NCI-H345 (cell line): ENCODE measurements at regions not wholly inside any gene's neighbourhood (a gene's known extent, or its start where the extent isn't known, plus 50 kb on each side); places are given as distances from the start of the nearest gene placed in this dataset.

Experiments
- DNase-seq: peaks from one replicate; lab custom pipeline; 2025; lab: John Stamatoyannopoulos, UW

DNA sequence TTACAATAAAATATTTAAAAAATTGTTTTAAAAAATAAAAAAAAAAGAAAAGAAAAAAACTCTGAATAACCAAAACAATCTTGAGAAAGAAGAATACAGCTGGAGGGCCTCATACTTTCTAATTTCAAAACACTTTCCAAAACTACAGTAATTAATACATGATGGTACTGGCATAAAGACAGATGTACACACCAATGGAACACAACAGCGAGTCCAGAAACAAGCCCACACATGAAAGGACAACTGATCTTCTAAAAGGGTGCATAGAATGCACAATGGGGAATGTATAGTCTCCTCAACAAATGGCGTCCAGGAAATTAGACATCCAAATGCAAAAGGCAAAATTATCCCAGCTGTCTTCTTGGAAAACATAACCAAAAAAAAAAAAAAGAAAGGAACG, 99.6 kb downstream of the LURAP1L start:
- DNase-seq, result no peak

DNA sequence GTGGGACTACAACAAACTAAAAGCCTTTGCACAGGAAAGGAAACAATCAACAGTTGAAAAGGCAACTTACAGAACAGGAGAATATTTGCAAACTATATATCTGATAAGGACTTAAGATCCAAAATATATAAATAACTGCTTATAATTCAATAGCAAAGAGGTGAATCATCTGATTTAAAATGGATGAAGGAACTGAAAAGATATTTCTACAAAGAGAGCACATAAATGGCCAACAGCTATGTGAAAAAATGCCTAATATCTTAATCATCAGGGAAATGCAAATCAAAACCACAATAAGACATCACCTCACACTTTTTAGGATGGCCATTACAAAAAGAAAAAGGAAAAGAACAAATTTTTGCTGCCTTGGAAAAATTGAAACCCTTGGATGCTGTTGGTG, 100.4 kb downstream of the LURAP1L start:
- DNase-seq, result no peak

DNA sequence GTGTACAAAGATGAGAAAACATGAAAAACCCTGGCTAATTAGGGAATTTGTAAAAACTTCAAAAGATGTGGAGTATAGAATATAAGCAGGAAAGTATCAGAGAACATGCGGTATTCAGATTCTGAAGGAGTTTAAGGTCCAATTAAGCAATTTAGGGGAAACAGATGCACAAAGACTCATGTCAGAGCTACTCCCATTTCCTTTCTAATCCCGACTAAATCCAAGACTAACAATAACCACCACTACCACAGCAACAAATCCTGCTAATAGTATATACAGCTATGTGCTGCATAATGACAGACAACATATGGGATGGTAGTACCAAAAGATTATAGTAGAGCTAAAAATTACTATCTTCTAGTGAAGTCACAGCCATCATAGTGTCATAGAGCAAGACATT, 102.1 kb downstream of the LURAP1L start:
- DNase-seq, result no peak

DNA sequence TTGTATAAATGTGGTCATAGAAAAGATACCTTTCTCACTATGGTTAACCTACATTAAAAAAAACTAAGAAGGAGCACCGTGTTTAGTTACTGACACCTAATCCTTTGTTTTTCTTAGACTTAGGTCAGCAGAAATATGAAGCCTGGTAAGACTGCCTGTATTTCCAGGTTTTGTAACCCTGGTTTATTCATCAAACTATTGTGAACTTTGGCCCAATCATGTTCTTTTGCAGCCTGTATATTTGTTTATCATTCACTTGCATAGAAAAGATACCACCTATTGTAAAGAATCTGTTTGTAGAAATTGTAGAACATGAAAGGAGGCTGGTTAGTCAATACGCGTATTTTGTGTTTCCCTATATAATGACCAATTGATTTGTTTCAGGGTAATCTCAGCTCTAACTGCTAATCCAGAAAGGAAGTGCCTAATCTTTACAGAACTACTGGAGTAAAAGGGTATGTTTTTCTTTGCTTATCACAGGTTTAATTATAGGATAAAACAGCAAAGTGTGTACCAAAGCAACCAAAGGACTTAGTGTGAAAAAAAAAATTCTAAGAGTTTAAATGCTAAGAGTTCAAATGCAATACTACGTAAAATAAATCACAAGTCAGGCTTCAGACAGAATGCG, 103.6 kb downstream of the LURAP1L start:
- DNase-seq, result no peak

DNA sequence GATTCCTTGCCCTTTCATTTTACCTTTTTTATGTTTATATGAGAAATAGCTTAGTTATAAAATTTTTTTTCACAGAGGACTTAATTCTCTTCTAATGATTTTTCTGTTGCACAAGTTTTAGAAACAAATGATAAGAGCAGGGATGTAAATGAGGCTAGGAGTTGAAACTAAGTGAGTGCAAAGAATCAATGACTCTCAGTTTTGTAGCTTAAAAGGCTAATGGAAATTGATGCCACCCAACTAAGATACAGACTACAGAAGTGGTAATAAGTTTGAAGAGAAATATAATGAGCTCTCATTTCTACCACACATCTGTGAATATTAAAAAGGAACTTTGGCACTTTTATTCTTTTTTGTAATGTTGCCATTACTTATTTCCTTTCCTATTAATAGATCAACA, 105.1 kb downstream of the LURAP1L start:
- DNase-seq, result no peak

DNA sequence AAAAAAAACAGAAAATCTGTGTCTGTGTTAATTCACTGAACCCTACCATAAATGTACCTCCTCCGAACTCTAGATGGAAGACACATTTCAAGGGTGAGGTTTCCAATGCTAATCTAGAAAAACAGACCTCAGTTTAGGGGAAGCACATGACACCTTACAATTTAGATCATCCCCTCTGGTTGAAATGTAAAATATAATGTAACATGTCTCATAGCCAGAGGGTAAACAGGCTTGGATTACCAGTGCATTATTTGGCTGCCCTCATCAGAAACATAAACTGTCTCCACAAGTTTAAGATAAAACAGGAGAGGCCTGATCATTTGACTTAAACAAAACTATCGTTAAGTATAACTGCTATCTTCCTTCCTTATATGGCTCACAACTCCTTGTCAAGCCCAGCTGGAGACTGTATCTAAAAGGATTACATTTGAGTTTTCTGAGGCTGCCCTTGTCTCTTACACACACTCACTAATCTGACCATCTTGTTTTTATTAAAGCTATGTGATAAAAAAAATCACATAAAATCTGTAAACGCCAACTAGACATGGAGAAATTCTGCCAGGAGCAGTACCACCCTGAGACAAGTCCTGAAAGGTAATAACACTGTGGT, 105.7 kb downstream of the LURAP1L start:
- DNase-seq, result no peak

DNA sequence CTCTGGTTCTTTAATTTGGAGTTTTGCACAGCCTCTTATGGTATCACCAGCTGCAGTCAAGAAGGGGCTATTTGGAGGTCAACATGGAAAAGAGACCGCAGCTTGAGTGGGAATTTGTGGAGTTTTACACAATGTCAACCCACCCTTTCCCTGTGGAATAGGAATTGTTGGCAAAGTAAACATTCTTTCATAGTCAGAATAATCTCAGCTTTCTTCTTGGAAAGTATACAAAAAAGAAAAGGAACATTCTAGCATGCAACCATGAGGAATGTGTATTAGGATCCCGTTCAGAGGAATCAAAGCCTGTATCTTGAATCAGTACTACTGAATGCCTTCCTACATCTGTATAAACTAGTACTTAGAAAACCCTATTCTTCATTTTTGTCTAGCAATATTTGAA, 107.6 kb downstream of the LURAP1L start:
- no peak for DNase-seq

DNA sequence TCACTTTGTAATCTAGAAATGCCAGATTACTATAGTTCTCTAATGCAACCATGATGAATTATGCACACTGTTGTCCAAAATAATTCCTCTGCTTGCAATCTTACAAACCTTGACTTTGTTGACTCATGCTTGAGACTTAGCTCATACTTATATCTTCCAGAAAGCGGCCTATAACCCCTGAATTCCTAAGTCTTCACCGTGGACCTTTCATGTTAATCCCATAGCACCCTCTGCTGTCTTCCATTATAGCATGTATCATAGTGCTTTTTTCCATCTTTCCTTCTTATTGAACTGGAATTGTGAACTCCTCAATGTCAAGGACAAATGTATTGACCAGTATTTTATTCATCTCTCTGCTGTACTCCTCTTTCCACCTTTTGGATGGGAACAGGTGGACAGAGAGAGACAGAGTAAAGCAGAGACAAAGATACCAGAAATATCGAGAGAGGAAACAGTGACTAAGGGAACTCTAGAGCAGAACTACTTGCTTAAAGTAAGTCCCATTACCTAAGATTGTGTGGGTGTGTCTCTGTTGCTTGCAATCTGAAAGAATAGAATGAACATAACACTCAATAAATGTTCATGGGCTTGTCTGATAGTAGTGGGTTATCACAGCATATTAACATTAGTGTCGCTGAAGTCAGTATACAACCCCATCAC, 110.0 kb downstream of the LURAP1L start:
- DNase-seq, result peak; percentile 15

DNA sequence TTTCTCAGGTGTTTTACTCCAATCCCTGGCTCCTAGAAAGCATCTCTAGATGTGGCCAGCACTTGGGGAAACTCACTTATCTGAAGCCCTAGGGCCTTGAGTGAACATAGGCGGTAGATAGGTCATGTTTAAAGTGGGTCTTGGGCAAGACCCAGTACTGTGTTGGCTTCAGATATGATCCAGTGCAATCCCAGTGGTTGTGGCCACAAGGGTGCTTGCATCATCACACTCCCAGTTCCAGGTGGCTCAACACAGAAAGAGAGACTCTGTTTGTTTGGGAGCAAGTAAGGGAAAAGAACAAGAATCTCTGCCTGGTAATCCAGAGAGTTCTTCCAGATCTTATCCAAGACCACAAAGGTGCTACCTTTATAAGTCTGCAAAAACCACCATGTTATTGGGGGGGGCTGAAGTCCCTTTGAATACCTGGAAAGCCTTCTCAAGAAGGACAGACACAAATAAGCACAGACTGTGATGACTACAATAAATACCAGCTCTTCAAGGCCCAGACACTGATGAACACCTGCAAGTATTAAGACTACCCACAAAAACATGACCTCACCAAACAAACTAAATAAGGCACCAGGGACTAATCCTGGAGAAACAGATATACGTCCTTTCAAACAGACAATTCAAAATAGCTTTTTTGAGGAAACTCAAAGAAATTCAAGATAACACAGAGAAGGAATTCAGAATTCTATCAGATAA, 114.7 kb downstream of the LURAP1L start:
- DNase-seq, result no peak

DNA sequence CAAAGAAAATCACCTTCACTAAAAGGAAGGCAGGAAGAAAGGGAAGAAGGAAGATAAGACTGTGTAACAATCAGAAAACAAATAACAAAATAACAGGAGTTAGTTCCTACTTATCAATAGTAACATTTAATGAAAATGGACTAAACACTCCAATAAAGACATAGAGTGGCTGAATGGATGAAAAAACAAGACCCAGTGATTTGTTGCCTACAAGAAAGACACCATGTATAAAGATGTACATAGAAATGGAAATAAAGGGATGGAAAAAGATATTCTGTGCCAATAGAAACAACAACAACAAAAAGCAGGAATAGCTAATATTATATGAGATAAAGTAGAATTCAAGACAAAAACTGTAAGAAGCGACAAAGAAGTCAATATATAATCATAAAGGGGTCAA, 116.8 kb downstream of the LURAP1L start:
- no peak for DNase-seq

DNA sequence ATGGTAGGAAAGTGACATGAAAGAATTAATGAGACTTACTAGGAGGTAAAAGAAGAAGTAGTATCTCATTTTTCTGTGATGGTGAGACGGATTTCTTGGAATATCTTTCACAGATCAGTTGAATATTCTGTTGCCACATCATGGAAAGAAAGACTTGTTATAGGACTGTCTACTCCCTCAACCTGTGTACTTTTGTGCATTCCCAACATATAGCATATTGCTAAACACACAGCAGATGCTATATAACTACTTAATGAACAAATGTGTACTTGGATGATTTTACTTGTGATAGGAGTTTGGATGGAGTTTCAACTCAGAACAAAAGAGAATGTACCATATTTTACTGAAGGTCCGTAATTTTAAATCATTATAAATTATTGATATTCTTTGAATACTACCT, 128.5 kb downstream of the LURAP1L start:
- DNase-seq, result no peak

DNA sequence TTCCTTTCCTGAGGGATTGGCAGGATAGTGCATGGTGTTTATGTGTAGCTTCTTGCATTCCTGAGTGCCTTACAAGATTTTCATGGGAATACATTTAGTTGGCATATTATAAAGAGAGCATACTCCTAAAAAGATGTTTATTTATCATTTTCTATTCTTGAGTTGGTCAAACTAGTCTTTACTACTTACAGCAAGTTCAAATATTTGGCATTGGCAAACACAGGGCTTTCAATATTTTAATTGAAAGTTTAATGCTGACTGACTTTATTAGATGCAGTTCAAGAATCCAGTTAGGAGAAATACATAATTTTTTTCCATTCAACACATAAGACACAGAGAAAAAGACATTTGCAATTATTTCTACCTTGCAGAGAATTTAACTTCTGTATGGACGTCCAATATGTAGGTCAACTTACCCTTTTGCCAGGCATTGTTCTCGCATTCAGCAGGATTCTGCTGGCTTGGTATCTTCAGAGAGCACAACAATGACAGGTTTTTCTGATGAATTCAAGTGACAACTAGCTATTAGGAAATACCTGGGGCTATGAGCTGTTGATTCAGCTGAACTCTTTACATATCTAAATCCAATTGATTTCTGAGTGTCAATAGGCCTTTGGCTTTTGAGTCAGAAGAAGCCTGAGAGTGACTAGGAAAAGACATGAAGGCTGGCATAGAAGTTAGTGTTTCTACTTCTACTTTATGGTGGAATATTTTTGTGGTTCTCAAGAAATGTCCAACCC, 129.6 kb downstream of the LURAP1L start:
- no peak for DNase-seq

DNA sequence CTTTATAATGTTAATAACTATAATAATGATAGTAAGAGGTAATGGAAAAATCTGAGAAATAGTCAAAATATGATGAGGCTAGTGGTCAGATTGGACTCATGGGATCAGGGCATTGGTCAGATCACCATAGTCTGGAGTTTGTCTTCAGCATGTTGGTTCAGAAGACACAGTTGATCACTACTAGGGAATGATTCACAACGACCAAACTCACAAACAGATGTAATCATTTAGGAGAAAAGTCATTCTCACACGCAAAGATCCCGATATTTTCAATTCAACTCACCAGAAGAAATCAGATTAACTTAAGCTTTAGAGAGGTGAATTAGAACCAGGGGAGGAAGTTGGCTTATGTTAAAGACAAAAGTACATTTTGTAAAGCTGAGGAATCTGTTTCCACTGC, 131.8 kb downstream of the LURAP1L start:
- DNase-seq, result no peak

DNA sequence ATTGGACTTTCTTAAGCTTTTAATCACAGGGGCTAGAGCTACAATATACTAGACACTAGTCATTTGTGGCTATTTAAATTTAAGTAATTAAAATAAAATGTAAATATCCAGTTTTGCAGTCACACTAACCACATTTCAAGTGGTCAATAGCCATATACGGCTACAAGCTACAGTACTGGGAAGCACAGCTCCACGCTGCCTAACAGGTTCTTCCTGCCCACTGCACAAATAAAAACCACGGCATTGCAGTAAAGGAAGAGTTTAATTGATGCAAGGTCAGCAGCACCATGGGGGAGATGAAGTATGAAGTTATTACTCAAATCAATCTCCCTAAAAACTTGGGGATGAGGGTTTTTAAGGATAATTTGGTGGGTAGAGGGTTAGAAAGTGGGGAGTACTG, 134.1 kb downstream of the LURAP1L start:
- no peak for DNase-seq

DNA sequence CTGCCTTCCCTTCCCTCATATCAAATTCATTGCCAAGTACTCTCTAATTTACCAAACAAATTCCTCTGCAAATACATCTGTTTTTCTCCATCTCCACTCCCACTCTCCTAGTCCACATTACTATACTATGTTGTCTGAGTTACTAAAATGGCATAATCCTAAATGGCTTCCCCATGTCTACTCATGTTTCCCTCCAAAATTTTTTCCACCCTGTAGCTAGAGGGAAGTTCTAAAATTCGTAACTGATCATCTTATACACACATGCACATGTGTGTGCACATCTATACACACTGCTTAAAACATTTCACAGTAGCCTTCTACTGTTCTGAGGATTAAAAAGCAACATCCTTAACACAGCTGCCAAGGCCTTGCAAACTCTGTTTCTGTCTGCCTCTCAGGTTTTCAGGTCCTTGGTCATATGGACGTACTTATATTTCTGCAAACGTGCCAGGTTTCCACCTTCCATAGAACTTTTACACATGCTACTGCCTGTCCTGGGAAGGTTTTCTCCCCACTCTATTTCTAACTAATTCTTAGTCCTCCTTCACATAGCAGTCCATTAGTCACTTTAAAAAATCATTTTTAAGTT, 140.6 kb downstream of the LURAP1L start:
- DNase-seq, result no peak

DNA sequence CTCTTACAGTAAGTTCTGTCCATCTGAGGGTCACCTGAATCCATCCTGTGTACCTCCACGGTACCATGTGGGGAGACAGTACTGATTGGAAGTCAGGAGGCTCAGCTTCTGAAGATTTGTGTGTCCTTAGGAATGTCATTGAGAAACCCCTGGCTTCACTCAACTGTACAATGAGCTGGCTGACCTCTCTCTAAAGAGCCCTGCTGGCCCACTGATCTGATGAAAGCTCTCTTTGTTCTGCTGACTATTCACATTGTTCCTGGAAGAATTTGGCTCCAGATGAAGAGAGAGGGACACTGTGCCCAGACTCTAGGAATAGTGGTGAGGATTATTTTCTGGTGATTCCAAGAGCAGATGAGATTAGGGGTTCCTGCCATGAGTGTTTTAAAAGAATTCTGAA, 141.2 kb downstream of the LURAP1L start:
- no peak for DNase-seq

DNA sequence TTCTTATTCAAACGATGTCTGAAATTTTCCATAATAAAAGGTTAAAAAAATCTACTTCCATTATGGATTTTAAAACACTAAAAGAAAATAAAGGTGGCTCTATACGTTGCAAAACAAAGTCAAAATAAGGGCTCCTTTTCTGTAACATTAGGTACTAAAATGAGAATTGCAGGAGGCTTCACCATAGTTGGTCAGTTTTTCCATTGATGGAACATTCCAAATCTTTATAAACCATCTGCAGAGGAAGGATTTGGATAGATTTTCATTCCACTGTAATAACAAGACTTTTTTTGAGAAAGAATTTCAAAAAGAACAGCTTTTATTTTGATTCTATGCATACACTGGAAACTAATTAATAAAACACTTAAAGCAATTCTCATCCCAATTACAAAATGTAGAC, 145.6 kb downstream of the LURAP1L start:
- no peak for DNase-seq

DNA sequence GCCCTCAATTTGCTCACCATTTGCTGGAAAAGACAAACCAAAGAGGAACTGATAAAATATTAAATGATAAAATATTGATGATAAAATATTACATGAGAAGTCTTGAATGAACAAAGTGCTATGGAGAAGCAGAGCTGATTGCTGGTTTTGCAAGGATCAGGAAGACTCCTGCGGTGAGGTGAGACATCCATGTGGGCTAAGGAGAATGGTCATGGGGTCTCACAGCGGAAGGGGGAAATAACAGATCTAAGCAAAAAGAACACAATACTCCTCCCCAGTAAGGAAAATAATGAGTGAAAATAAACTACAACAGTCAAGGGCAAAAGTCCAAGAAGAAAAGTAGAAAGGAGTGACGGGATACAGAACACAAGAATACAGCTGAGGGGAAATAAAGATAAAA, 146.8 kb downstream of the LURAP1L start:
- DNase-seq, result no peak

DNA sequence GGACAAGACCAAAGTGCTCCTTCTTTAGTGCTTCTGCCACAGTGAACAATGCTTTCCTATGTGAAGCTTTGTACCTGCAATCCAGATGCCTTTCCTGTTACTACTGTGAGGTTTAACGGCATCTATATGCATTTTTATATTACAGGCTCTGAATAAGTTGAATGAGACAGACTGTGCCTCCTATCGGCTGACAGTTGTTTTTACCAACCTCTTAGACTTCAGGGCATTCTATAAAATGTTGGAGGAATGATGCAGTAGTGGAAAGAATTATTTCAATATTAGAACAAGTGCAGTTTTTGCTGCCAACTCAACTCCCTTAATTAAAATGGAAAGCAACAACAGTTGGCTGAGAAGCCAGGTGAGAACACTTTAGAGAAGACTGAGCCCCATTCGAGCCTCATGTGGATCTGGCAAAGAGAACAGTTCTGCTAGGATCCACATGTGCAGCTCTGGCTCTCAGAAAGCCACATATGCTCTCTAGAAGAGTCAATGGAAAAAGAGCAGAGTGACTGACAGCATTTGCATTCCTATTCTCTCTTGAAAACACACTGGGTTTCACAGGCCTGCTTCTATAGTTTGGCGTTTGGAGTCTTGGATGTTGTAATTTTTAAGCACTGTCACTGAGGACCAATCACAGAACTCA, 147.5 kb downstream of the LURAP1L start:
- no peak for DNase-seq

DNA sequence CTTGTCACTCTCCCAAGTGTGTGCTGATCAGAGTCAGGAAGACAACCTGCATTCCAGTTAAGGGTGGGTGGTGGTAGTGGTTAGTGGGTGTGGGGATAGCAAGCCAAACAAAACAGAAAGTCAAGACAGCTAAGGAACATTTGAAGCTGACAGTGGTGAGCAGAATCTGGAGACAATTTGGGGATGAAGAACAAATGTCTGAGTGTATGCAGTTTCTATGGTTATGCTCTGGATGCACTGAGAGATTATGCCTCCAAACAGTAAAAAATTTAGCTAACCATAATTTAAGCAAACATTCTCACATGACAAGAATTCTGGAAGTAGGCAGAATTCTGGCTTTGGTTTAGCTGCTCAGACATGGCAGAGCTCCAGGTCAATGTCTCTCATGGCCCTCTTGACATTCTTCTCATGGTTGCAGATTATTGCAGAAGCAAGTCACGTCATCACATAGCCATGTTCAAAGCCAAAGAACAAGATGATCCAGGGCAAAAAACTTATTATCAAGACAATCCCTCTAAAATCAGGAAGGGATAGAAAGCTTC, 148.7 kb downstream of the LURAP1L start:
- no peak for DNase-seq

DNA sequence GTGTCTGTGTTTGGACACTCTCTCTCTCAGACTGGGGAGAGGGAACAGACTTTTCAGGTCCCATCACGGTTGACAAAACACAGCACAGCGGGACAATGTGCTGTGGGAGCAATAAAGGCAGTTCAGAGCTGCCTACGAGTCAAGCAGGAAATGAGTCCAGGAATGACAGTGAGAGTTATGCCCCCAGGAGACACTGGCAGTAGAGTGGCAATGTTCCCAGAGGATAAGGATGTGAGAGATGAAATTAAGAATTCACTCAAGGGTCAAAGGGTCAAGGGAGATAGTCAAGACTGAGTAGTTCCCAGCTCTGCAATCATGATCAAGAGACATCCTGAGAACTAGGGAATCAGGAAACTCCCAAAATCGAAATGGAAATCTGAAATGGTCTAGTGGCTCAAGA, 156.1 kb downstream of the LURAP1L start:
- no peak for DNase-seq
